G401 (cell line): ENCODE measurements at regions not wholly inside any gene's neighbourhood (a gene's known extent, or its start where the extent isn't known, plus 50 kb on each side); places are given as distances from the start of the nearest gene placed in this dataset.
"Not testable (repeated sequence)": the region's sequence is repeated elsewhere in the genome, so short reads cannot be mapped to it uniquely, and the experiment has no call there.

Experiments used
- DNase-seq: peaks from one replicate; pipeline ENCODE4 v3.0.0-alpha.2; 2015; ENCODE audit warnings: low spot score
- in situ Hi-C: cut with HindIII; loops from 2 replicates; pipeline ENCODE4 v1.10.0; 2016; ENCODE audit warnings: low sequenced_read_pairs, mixed read lengths

- DNase-seq, result no peak
- in situ Hi-C loops, result no loop called here
These were observed 133.2 kb downstream of the MRPL57 start for GRCh38 chr13:21309542-21310172.

GRCh38 chr13:21310220-21310619, 133.8 kb downstream of the MRPL57 start:
- in situ Hi-C loops, result no loop called here
- DNase-seq, result no peak

GRCh38 chr13:21314976-21315375, 138.5 kb downstream of the MRPL57 start:
- DNase-seq, in situ Hi-C loops: not testable (repeated sequence)

- in situ Hi-C loops, result no loop called here
- no peak for DNase-seq
These were observed 139.9 kb downstream of the MRPL57 start for GRCh38 chr13:21316376-21316775.

GRCh38 chr13:21318891-21319532, 140.1 kb downstream of the ZDHHC20 start:
- in situ Hi-C loops, result no loop called here
- no peak for DNase-seq

- no peak for DNase-seq
- in situ Hi-C loops, result no loop called here
These were observed 139.0 kb downstream of the ZDHHC20 start for GRCh38 chr13:21319869-21320641.

GRCh38 chr13:21320642-21321034, 138.5 kb downstream of the ZDHHC20 start:
- in situ Hi-C loops, result no loop called here
- no peak for DNase-seq

- in situ Hi-C loops, result no loop called here
- no peak for DNase-seq
These were observed 137.8 kb downstream of the ZDHHC20 start for GRCh38 chr13:21321269-21321668.

DNA sequence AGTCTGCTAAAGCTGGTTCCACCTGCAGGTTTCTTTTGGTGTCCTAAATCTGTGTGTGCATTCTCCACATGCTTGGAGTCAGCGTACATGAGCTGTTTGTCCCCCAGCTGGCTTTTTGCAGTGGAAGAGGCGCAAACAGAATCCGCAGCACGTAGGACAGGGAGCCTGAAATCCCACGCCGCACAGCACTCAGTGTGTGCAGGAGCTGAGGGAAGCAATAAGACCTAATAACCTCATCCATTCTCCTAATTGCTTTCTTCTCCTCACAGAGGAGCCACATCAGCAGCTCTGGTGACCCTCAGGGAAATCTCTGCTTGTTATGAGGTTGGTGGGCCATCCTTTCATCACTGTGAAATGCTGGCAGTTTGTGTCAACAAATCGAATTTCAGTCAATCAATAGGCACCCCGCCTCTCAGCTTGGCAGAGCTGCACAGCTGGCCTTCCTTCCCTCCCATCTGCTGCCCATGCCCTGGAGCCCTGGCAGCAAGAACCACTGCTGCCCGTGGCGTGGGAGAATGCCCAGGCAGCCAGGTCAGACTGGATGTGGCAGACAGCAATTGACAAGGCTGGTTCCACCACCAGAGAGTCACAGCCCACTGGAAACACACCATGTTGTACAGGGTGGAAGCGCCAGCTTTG, 136.7 kb downstream of the ZDHHC20 start:
- no peak for DNase-seq
- in situ Hi-C loops, result no loop called here
